CD4-positive, alpha-beta memory T cell (primary cell): ENCODE measurements at regions not wholly inside any gene's neighbourhood (a gene's known extent, or its start where the extent isn't known, plus 50 kb on each side); places are given as distances from the start of the nearest gene placed in this dataset.
"Not testable (repeated sequence)": the region's sequence is repeated elsewhere in the genome, so short reads cannot be mapped to it uniquely, and the experiment has no call there.

Experiments used
- CTCF ChIA-PET: fragments of 350-600 bp; sonication (Branson Sonifier 250); formaldehyde crosslinking; loops from one replicate; lab custom pipeline; 2021; ENCODE audit warnings: inconsistent platforms; ENCODE audit not compliant: partially characterized antibody; lab: Charles Lee
- POLR2A ChIA-PET: fragments of 350-600 bp; sonication (Branson Sonifier 250); formaldehyde crosslinking; loops from one replicate; lab custom pipeline; 2021; ENCODE audit not compliant: partially characterized antibody; lab: Charles Lee
- DNase-seq, 5 donors: peaks; one replicate each; pipeline versions ENCODE4 v3.0.0 to v3.0.0-alpha.2; 2020 to 2022; ENCODE audit warnings: mixed read lengths in 1 of 5
- H3K27ac ChIP-seq: one replicate; pipeline ENCODE4 v1.7.0; 2013; ENCODE audit warnings: low read depth, low read length
- H3K27me3 ChIP-seq: 2 replicates; pipeline ENCODE4 v1.7.0; 2013; ENCODE audit warnings: mild to moderate bottlenecking, low read length, moderate library complexity; ENCODE audit not compliant: insufficient read depth
- H3K36me3 ChIP-seq: 2 replicates; pipeline ENCODE4 v1.7.0; 2013; ENCODE audit warnings: mild to moderate bottlenecking, low read length, moderate library complexity; ENCODE audit not compliant: insufficient read depth
- H3K4me1 ChIP-seq: 2 replicates; pipeline ENCODE4 v1.7.0; 2013; ENCODE audit warnings: mild to moderate bottlenecking, low read length, moderate library complexity; ENCODE audit not compliant: insufficient read depth
- H3K4me3 ChIP-seq, 2 donors: one replicate each; pipeline ENCODE4 v1.7.0; 2013; ENCODE audit warnings: low read length in 2 of 2, mild to moderate bottlenecking in 1 of 2
- H3K9me3 ChIP-seq, 2 donors: one replicate each; pipeline ENCODE4 v1.7.0; 2013; ENCODE audit warnings: low read length in 2 of 2, control low read depth in 1 of 2; ENCODE audit not compliant: control insufficient read depth in 1 of 2
- H3K27ac Mint-ChIP-seq, 7 donors: one replicate each; pipeline ENCODE4 v1.8.0; 2020 to 2021; ENCODE audit warnings: mixed read lengths in 7 of 7, mild to moderate bottlenecking in 6 of 7, inconsistent platforms in 3 of 7, moderate library complexity in 3 of 7
- H3K27me3 Mint-ChIP-seq, 2 donors: one replicate each; pipeline ENCODE4 v1.8.0; 2020 to 2021; ENCODE audit warnings: mixed read lengths in 2 of 2
- H3K36me3 Mint-ChIP-seq, 2 donors: one replicate each; pipeline ENCODE4 v1.8.0; 2020 to 2021; ENCODE audit warnings: mixed read lengths in 2 of 2, inconsistent platforms in 1 of 2, mild to moderate bottlenecking in 1 of 2
- H3K4me1 Mint-ChIP-seq, 4 donors: one replicate each; pipeline ENCODE4 v1.8.0; 2020 to 2021; ENCODE audit warnings: mixed read lengths in 4 of 4, mild to moderate bottlenecking in 1 of 4
- H3K4me3 Mint-ChIP-seq, 8 donors: one replicate each; pipeline ENCODE4 v1.8.0; 2020 to 2021; ENCODE audit warnings: mixed read lengths in 8 of 8, mild to moderate bottlenecking in 7 of 8, moderate library complexity in 6 of 8, inconsistent platforms in 3 of 8
- H3K9me3 Mint-ChIP-seq, 8 donors: one replicate each; pipeline ENCODE4 v1.8.0; 2020 to 2021; ENCODE audit warnings: mixed read lengths in 8 of 8, mild to moderate bottlenecking in 5 of 8, inconsistent platforms in 3 of 8, moderate library complexity in 1 of 8
- intact Hi-C: fragments of 100-400 bp; cut with micrococcal nuclease; formaldehyde crosslinking; loops from one replicate; pipeline ENCODE4 v1.15.1; 2023

DNA sequence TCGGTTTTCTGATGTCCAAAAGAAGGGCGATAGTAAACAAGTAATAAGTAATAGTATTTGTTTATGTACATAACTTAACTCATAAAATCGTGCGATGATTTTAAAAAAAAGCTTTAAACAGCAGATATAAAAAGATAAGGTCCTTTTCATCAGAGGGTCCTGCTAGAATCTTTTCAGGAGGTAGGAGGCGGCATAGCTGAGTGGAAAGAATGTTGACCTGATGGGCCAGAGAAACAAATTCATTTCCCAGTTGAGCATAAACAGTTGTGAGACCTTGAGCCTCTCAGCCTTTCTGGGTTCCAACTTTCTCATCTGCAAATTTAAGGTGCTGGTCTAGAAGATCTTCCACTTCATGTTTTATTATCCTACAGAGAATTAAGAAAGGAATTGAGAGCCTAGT is 173.5 kb downstream of the LACC1 start:
- no peaks in the 10 kb centered on the region for H3K9me3 ChIP-seq
- no peaks in the 10 kb centered on the region for H3K36me3 Mint-ChIP-seq
- H3K4me1 Mint-ChIP-seq, result peaks cover 0 to 5% (median 3%) of the 10 kb centered on the region in 4 donors
- H3K36me3 ChIP-seq, result no peaks in the 10 kb centered on the region
- H3K27me3 Mint-ChIP-seq, result peaks cover 26 to 31% of the 10 kb centered on the region in 2 donors
- intact Hi-C loops, result no loop called here
- ChIA-PET CTCF (interaction anchor here (2.7 kb wide), 1 partner anchor 384 kb away, joined by 21 read pairs; no protein-coding TSS in a partner anchor), POLR2A (no interaction called here)
- H3K27me3 ChIP-seq, result peaks cover 5% of the 10 kb centered on the region
- DNase-seq, result no peak
- no peak overlapping the region for H3K27ac Mint-ChIP-seq
- no peaks in the 10 kb centered on the region for H3K9me3 Mint-ChIP-seq
- no peak overlapping the region for H3K4me3 ChIP-seq
- no peaks in the 10 kb centered on the region for H3K4me1 ChIP-seq
- H3K27ac ChIP-seq, result no peak overlapping the region
- H3K4me3 Mint-ChIP-seq, result no peak overlapping the region

- H3K27me3 ChIP-seq, result peaks cover 5% of the 10 kb centered on the region
- Mint-ChIP-seq H3K4me3 (no peak overlapping the region), H3K4me1 (peaks cover 0 to 5% (median 3%) of the 10 kb centered on the region in 4 donors), H3K36me3 (no peaks in the 10 kb centered on the region), H3K27ac (no peak overlapping the region), H3K27me3 (peaks cover 24 to 29% of the 10 kb centered on the region in 2 donors), H3K9me3 (no peaks in the 10 kb centered on the region)
- ChIA-PET CTCF (no interaction called here), POLR2A (no interaction called here)
- H3K4me1 ChIP-seq, result no peaks in the 10 kb centered on the region
- H3K36me3 ChIP-seq, result no peaks in the 10 kb centered on the region
- no peak overlapping the region for H3K27ac ChIP-seq
- DNase-seq, result no peak
- intact Hi-C loops, result no loop called here
- H3K9me3 ChIP-seq, result no peaks in the 10 kb centered on the region
- H3K4me3 ChIP-seq, result no peak overlapping the region
Measured at GRCh38 chr13:44054525-44054924, 174.8 kb downstream of the LACC1 start.

- H3K4me3 Mint-ChIP-seq, H3K4me1 ChIP-seq, H3K27me3 ChIP-seq, H3K4me1 Mint-ChIP-seq, H3K36me3 ChIP-seq, DNase-seq, H3K27ac Mint-ChIP-seq, intact Hi-C loops, H3K27ac ChIP-seq, POLR2A ChIA-PET, H3K9me3 ChIP-seq, H3K36me3 Mint-ChIP-seq, H3K9me3 Mint-ChIP-seq, H3K4me3 ChIP-seq, CTCF ChIA-PET: not testable (repeated sequence)
- H3K27me3 Mint-ChIP-seq, result peaks cover 24 to 30% of the 10 kb centered on the region in 2 donors
Measured at GRCh38 chr13:44055681-44056080, 176.0 kb downstream of the LACC1 start.

GRCh38 chr13:44058067-44058466 is 178.4 kb downstream of the LACC1 start:
- H3K27ac Mint-ChIP-seq, result no peak overlapping the region
- peaks cover 0 to 5% (median 3%) of the 10 kb centered on the region in 4 donors for H3K4me1 Mint-ChIP-seq
- ChIA-PET POLR2A (no interaction called here), CTCF (interaction anchor here (0.5 kb wide), 1 partner anchor 385 kb away, joined by 5 read pairs; no protein-coding TSS in a partner anchor)
- no peak overlapping the region for H3K27ac ChIP-seq
- H3K4me3 ChIP-seq, result no peak overlapping the region
- no peaks in the 10 kb centered on the region for H3K9me3 ChIP-seq
- no peak for DNase-seq
- no peaks in the 10 kb centered on the region for H3K36me3 Mint-ChIP-seq
- H3K4me1 ChIP-seq, result no peaks in the 10 kb centered on the region
- intact Hi-C loops, result no loop called here
- H3K27me3 ChIP-seq, result peaks cover 5% of the 10 kb centered on the region
- no peaks in the 10 kb centered on the region for H3K36me3 ChIP-seq
- H3K4me3 Mint-ChIP-seq, result no peak overlapping the region
- peaks cover 21 to 24% of the 10 kb centered on the region in 2 donors for H3K27me3 Mint-ChIP-seq
- no peaks in the 10 kb centered on the region for H3K9me3 Mint-ChIP-seq

GRCh38 chr13:44058624-44059215 is 179.0 kb downstream of the LACC1 start:
- ChIA-PET POLR2A (no interaction called here), CTCF (interaction anchor here (0.5 kb wide), 1 partner anchor 384 kb away, joined by 5 read pairs; no protein-coding TSS in a partner anchor)
- DNase-seq, result no peak
- Histone ChIP-seq H3K36me3 (no peaks in the 10 kb centered on the region), H3K4me1 (no peaks in the 10 kb centered on the region), H3K9me3 (no peaks in the 10 kb centered on the region), H3K27ac (no peak overlapping the region), H3K27me3 (peaks cover 1% of the 10 kb centered on the region), H3K4me3 (no peak overlapping the region)
- intact Hi-C loops, result no loop called here
- Mint-ChIP-seq H3K36me3 (no peaks in the 10 kb centered on the region), H3K4me1 (peaks cover 0 to 5% (median 3%) of the 10 kb centered on the region in 4 donors), H3K27me3 (peaks cover 18 to 20% of the 10 kb centered on the region in 2 donors), H3K4me3 (no peak overlapping the region), H3K27ac (no peak overlapping the region), H3K9me3 (no peaks in the 10 kb centered on the region)

- Mint-ChIP-seq H3K9me3 (peaks cover 0 to 3% (median 0%) of the 10 kb centered on the region in 8 donors), H3K4me3 (no peak overlapping the region), H3K27me3 (peaks cover 8 to 19% of the 10 kb centered on the region in 2 donors), H3K4me1 (no peaks in the 10 kb centered on the region), H3K36me3 (no peaks in the 10 kb centered on the region), H3K27ac (no peak overlapping the region)
- Histone ChIP-seq H3K4me3 (no peak overlapping the region), H3K36me3 (no peaks in the 10 kb centered on the region), H3K27me3 (no peaks in the 10 kb centered on the region), H3K9me3 (no peaks in the 10 kb centered on the region), H3K4me1 (no peaks in the 10 kb centered on the region), H3K27ac (no peak overlapping the region)
- intact Hi-C loops, result no loop called here
- DNase-seq, result no peak
- POLR2A ChIA-PET, result no interaction called here
- CTCF ChIA-PET, result no interaction called here
Measured at GRCh38 chr13:44061876-44062275, 182.2 kb downstream of the LACC1 start.

GRCh38 chr13:44063467-44063866 is 183.8 kb downstream of the LACC1 start:
- H3K36me3 Mint-ChIP-seq, result no peaks in the 10 kb centered on the region
- ChIA-PET CTCF (no interaction called here), POLR2A (no interaction called here)
- H3K27me3 Mint-ChIP-seq, result peaks cover 7 to 19% of the 10 kb centered on the region in 2 donors
- no peak overlapping the region for H3K27ac Mint-ChIP-seq
- H3K4me3 ChIP-seq, result no peak overlapping the region
- H3K4me1 ChIP-seq, result no peaks in the 10 kb centered on the region
- no peak overlapping the region for H3K27ac ChIP-seq
- peaks cover 0 to 4% (median 0%) of the 10 kb centered on the region in 8 donors for H3K9me3 Mint-ChIP-seq
- H3K36me3 ChIP-seq, result no peaks in the 10 kb centered on the region
- intact Hi-C loops, result no loop called here
- no peak overlapping the region for H3K4me3 Mint-ChIP-seq
- H3K9me3 ChIP-seq, result no peaks in the 10 kb centered on the region
- no peaks in the 10 kb centered on the region for H3K4me1 Mint-ChIP-seq
- no peak for DNase-seq
- no peaks in the 10 kb centered on the region for H3K27me3 ChIP-seq
